ENCODE measurements at regions not wholly inside any gene's neighbourhood (a gene's known extent, or its start where the extent isn't known, plus 50 kb on each side); places are given as distances from the start of the nearest gene placed in this dataset.

GRCh38 chr4:108532738-108533137, 87.6 kb upstream of the RPL34 start:
- TF ChIP-seq SP1 (IDR thresholded peaks at IDR 0.05) (no peak), HDGF (IDR thresholded peaks at IDR 0.05; ENCODE audit: borderline replicate concordance) (no peak), SUZ12 (IDR thresholded peaks at IDR 0.05) (no peak), LEF1 (IDR thresholded peaks at IDR 0.05; ENCODE audit: borderline replicate concordance) (no peak), ZNF384 (IDR thresholded peaks at IDR 0.05) (no peak), ELF4 (IDR thresholded peaks at IDR 0.05) (no peak), FOXA1 (IDR thresholded peaks at IDR 0.05) (no peak), BHLHE40 (IDR thresholded peaks at IDR 0.05; ENCODE audit: borderline replicate concordance) (no peak), TARDBP (IDR thresholded peaks at IDR 0.05) (no peak), CTBP1 (IDR thresholded peaks at IDR 0.05; ENCODE audit: borderline replicate concordance) (no peak), FOXM1 (IDR thresholded peaks at IDR 0.05; ENCODE audit: borderline replicate concordance) (no peak), L3MBTL2 (conservative IDR thresholded peaks at IDR 0.05) (no peak), NFRKB (IDR thresholded peaks at IDR 0.05) (no peak)
